GM12865 (cell line): ENCODE measurements at regions not wholly inside any gene's neighbourhood (a gene's known extent, or its start where the extent isn't known, plus 50 kb on each side); places are given as distances from the start of the nearest gene placed in this dataset.

Experiments
- DNase-seq: peaks from one replicate; pipeline ENCODE4 v3.0.0; 2010; ENCODE audit warnings: low read depth
- H3K4me3 ChIP-seq: 2 replicates; pipeline ENCODE4 v1.5.1; 2011; ENCODE audit warnings: mild to moderate bottlenecking, low read depth, low read length, control low read depth
- TF ChIP-seq, protein P1 (sequence below): IDR thresholded peaks from 2 replicates; pipeline ENCODE4 v1.5.1; 2011; ENCODE audit warnings: low read length, control low read depth, low read depth, inconsistent platforms; ENCODE audit not compliant: insufficient read depth; ENCODE audit errors: missing control alignments

DNA sequence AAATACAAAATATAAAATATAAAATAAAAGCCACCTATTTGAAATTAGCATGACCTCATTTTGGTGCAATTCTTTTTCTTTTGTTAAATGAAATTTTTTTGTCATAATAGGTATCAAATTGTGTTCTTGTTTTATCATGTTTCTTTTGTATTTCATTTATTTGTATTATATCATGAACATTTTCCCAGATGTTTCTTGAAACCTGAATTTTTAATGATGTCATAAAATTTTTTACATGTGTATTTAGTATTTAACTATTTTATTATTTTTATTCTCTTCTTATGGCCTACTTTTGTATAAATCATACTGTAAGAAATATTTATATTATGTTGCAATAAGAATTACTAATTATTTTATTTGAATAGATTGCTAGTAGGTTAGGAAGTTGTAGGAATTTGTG is 361.7 kb downstream of the TMEM161B start:
- no peak overlapping the region for H3K4me3 ChIP-seq
- DNase-seq, result no peak
- TF ChIP-seq, protein P1, sequence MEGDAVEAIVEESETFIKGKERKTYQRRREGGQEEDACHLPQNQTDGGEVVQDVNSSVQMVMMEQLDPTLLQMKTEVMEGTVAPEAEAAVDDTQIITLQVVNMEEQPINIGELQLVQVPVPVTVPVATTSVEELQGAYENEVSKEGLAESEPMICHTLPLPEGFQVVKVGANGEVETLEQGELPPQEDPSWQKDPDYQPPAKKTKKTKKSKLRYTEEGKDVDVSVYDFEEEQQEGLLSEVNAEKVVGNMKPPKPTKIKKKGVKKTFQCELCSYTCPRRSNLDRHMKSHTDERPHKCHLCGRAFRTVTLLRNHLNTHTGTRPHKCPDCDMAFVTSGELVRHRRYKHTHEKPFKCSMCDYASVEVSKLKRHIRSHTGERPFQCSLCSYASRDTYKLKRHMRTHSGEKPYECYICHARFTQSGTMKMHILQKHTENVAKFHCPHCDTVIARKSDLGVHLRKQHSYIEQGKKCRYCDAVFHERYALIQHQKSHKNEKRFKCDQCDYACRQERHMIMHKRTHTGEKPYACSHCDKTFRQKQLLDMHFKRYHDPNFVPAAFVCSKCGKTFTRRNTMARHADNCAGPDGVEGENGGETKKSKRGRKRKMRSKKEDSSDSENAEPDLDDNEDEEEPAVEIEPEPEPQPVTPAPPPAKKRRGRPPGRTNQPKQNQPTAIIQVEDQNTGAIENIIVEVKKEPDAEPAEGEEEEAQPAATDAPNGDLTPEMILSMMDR, result no peak

GRCh38 chr5:87900419-87900818 is 368.2 kb downstream of the TMEM161B start:
- no peak for DNase-seq
- TF ChIP-seq, protein P1, result no peak
- no peak overlapping the region for H3K4me3 ChIP-seq

DNA sequence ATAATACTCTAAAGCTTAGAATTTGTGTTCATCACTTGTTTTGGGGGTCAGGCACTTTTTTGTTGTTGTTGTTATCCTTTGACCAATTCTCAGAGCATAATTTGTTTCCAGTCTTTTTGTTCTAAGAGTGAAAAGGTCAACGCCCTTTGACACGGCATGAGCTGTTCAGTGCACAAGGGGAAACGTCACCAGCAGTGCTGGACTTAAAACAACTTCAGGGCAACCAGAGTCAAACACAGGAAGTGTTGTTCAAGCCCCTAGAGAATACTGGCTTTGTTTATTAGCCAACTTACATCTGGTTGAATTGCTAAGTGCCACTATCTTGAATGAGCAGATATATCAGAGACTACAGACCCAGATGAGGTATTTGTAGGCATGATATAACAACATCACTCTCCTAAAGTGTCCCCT is 368.9 kb downstream of the TMEM161B start:
- TF ChIP-seq, protein P1, result no peak
- peak; percentile 68 for DNase-seq
- H3K4me3 ChIP-seq, result no peak overlapping the region

DNA sequence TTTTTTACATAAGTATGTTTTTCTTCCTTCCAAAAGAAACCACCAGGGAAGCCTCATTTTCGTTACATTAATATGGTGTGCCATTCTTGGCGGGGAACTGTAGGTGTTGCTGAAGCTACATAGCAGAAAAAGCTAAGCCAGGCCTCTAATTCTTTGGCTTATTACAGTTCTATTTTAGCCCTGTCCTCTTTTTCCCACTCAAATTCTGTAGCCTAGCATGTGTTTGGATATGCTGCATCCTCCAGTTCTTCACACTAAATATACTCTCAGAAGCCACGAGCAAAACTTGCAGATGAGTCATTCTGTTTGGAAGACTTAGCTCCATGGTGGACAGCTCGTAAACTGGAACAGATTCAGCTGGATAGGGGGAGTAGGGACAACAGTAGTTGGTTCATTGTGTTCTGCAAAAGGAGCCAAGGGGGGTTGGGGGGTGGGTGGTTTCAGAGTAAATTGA is 369.4 kb downstream of the TMEM161B start:
- TF ChIP-seq, protein P1, result no peak
- H3K4me3 ChIP-seq, result no peak overlapping the region
- no peak for DNase-seq

GRCh38 chr5:87898574-87898973 is 370.1 kb downstream of the TMEM161B start:
- no peak overlapping the region for H3K4me3 ChIP-seq
- DNase-seq, result no peak
- TF ChIP-seq, protein P1, result no peak

GRCh38 chr5:87888139-87888538 is 380.5 kb downstream of the TMEM161B start:
- no peak overlapping the region for H3K4me3 ChIP-seq
- TF ChIP-seq, protein P1, result no peak
- no peak for DNase-seq

DNA sequence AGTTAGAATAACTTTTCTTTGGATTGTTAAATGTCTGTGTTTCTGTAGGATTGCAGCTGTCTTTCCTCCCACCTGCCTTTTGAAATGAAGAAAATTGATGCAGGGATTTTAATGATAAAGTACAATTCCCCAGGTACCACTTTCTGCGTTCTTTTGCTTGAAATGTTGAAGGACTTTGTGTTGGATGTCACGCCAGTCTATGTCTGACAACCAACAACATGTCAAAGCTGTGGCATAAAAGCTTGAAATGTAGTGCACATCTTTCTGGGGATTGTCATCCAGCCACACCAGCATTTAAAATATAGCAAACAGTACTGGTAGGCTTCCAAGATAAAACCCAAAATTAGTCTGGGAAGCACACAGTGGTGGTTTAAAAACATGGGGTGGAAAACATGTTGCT is 381.4 kb downstream of the TMEM161B start:
- TF ChIP-seq, protein P1, result no peak
- no peak overlapping the region for H3K4me3 ChIP-seq
- no peak for DNase-seq
